Nephron progenitor cell (in vitro differentiated cells): ENCODE measurements at regions not wholly inside any gene's neighbourhood (a gene's known extent, or its start where the extent isn't known, plus 50 kb on each side); places are given as distances from the start of the nearest gene placed in this dataset.
A peak's percentile ranks its signal among the peaks of the same experiment; 100 is the strongest.

Source experiments
- DNase-seq: peaks from one replicate; pipeline ENCODE4 v3.0.0; 2021
- H3K27ac Mint-ChIP-seq: 2 replicates; pipeline ENCODE4 v1.8.0; 2021; ENCODE audit warnings: mild to moderate bottlenecking, moderate library complexity, mixed read lengths
- H3K27me3 Mint-ChIP-seq: 2 replicates; pipeline ENCODE4 v1.8.0; 2021; ENCODE audit warnings: mild to moderate bottlenecking, low read depth, mixed read lengths; ENCODE audit not compliant: poor library complexity
- H3K36me3 Mint-ChIP-seq: 2 replicates; pipeline ENCODE4 v1.8.0; 2021; ENCODE audit warnings: low read depth, mixed read lengths
- H3K4me1 Mint-ChIP-seq: 2 replicates; pipeline ENCODE4 v1.8.0; 2021; ENCODE audit warnings: mixed read lengths
- H3K4me3 Mint-ChIP-seq: 2 replicates; pipeline ENCODE4 v1.8.0; 2021; ENCODE audit warnings: mild to moderate bottlenecking, moderate library complexity, mixed read lengths
- H3K9me3 Mint-ChIP-seq: 2 replicates; pipeline ENCODE4 v1.8.0; 2021; ENCODE audit warnings: mild to moderate bottlenecking, moderate library complexity, mixed read lengths
- TF ChIP-seq, protein P1 (sequence below): fragments of 200-600 bp; sonication (generic); IDR thresholded peaks from 2 replicates; pipeline ENCODE4 v1.5.0; 2021; ENCODE audit warnings: antibody characterized with exemption

DNA sequence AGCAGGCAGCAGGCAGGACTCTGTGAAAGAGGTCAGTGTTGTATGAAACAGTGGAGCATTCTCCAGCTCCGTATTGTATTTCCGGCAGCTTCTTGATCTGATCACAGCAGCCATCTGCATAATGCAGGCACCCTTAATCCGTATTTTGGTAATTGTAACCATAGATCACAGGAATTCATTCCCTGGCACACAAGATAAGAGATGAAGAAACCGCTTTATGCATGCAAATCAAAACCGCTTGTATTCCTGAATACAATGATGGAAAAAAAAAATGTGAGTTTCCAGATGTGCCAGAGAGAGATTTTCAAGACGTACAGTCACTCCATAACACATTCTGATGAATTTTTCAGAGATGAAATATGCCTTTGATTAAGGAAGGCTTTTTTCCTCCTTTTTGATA lies 221.3 kb downstream of the ACKR3 start:
- TF ChIP-seq, protein P1, sequence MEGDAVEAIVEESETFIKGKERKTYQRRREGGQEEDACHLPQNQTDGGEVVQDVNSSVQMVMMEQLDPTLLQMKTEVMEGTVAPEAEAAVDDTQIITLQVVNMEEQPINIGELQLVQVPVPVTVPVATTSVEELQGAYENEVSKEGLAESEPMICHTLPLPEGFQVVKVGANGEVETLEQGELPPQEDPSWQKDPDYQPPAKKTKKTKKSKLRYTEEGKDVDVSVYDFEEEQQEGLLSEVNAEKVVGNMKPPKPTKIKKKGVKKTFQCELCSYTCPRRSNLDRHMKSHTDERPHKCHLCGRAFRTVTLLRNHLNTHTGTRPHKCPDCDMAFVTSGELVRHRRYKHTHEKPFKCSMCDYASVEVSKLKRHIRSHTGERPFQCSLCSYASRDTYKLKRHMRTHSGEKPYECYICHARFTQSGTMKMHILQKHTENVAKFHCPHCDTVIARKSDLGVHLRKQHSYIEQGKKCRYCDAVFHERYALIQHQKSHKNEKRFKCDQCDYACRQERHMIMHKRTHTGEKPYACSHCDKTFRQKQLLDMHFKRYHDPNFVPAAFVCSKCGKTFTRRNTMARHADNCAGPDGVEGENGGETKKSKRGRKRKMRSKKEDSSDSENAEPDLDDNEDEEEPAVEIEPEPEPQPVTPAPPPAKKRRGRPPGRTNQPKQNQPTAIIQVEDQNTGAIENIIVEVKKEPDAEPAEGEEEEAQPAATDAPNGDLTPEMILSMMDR: no peak
- H3K9me3 Mint-ChIP-seq: peaks cover 18% of the 10 kb centered on the region
- H3K36me3 Mint-ChIP-seq: no peaks in the 10 kb centered on the region
- peaks cover 11% of the 10 kb centered on the region for H3K27me3 Mint-ChIP-seq
- H3K27ac Mint-ChIP-seq: no peak overlapping the region
- DNase-seq: no peak
- peaks cover 17% of the 10 kb centered on the region for H3K4me1 Mint-ChIP-seq
- no peak overlapping the region for H3K4me3 Mint-ChIP-seq

DNA sequence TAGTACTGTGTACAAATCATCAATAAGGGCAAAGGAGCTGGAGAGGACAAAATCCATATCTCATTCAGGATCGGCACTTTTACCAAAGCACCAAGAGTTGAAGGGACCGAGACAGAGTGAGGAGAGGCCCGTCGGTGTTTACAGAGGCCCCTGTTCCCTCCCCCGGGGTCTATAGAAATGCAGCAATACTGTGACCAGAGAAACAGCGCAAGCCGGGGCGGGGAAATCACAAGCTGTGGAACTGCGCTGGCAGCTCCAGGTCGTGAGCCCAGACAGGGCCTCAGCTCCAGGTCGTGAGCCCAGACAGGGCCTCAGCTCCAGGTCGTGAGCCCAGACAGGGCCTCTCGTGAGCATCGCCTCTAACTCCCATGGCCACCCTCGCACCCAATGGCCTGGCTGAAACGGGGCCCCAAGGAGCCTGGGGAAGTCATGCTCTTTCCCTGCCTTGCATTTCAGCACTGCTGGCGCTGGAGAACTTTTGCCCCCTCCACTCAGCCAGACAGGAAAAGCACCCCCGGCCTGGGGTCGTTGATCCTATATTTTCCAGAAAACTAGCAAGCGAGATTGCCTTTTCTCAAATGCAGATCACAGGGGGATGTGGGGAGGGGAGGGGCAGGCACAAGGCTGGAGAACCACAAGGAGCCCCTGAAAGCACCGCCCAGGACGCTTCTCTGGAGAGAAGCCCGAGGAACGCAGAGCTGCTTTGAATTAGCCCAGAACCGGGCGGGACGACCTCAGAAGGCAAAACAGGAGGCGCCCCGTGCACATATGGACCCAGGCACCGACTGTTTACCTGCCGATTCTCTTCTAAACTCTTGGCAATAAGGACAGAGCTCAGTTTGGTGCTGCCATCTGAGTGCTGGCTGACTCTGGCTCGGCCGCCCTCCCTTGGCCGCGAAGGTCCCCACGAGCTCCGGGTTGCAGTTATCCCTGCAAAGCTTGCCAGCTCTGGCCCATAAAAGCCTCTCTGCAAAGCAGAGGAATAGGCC lies 223.7 kb downstream of the ACKR3 start:
- DNase-seq: no peak
- peaks cover 21% of the 10 kb centered on the region for H3K27me3 Mint-ChIP-seq
- H3K4me3 Mint-ChIP-seq: no peak overlapping the region
- no peaks in the 10 kb centered on the region for H3K36me3 Mint-ChIP-seq
- TF ChIP-seq, protein P1: no peak
- peak overlapping the region; percentile 59 for H3K27ac Mint-ChIP-seq
- peaks cover 4% of the 10 kb centered on the region for H3K9me3 Mint-ChIP-seq
- peaks cover 17% of the 10 kb centered on the region for H3K4me1 Mint-ChIP-seq

DNA sequence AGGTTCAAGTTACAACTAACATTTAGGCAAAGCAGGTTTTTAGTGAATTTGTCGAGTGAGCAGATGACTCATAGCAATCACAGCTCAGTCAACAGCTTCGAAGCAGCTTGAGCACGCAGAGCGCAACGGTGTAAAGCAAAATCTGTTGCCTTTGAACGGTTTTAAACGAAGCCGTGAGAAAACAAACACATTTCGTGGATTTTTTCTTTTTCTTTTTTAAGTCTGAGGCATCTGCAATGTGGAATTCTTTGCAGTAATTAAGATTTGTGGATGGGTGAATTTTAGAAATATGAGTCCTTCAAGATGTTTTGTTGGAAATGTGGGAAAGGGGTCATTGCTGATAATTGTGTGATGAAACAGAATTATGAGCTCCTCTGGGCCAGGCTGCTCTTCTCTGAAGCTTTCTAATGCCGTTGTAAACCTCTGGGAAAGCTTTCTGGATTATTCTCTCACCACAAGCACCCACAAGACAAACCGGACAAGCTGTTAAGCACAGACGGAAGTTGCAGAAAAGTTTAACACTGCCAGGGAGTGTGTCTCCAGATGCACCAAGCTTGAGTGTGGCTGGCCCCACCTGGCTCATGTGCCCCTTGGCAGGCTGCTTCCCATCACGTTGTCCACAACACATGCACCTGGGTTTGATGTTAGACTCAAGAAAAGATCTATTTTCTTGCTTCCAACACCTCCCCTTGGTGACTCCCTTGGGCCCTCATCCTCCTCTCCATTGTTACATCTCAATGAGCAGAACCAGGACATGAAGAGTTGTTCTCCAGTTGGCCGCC lies 224.7 kb downstream of the ACKR3 start:
- no peak overlapping the region for H3K4me3 Mint-ChIP-seq
- H3K27ac Mint-ChIP-seq: no peak overlapping the region
- H3K9me3 Mint-ChIP-seq: peaks cover 4% of the 10 kb centered on the region
- TF ChIP-seq, protein P1: no peak
- no peaks in the 10 kb centered on the region for H3K36me3 Mint-ChIP-seq
- DNase-seq: no peak
- H3K27me3 Mint-ChIP-seq: peaks cover 23% of the 10 kb centered on the region
- peaks cover 17% of the 10 kb centered on the region for H3K4me1 Mint-ChIP-seq

DNA sequence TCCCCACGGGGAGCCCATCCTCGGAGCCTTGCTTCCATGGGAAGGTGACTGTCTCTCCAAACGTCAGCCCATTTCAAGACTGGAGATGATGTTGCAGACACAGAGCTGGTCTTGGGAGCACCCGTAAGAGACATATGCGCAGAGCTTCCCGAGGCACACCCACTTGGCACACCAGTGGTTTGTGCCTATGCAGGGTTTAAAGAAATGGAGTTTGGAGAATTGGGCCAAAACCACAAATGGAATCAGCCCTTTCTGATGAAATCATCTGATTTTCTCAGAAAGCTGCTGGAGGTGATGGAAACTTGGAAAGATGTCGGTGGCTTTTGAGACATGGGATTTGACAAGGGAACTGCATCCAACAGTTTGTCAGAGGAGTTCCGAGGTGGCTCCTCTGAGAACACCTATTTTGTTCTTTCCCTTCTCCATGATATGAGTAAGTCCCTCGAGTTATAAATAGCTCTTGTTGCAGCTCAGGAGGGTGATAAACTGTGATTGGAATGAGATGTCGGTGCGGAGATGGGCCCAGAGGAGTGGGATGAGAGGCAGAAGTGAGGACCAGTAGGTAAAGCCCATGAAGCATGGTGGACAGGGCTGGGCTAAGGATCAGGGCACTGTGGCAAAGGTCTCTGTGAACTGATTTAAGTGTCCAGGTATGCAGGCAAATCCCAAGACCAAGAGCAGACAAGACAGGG lies 225.7 kb downstream of the ACKR3 start:
- Mint-ChIP-seq H3K9me3 (peaks cover 5% of the 10 kb centered on the region), H3K4me3 (no peak overlapping the region), H3K27ac (peak overlapping the region; percentile 50), H3K36me3 (no peaks in the 10 kb centered on the region), H3K27me3 (peaks cover 23% of the 10 kb centered on the region), H3K4me1 (peaks cover 17% of the 10 kb centered on the region)
- TF ChIP-seq, protein P1: no peak
- DNase-seq: no peak

DNA sequence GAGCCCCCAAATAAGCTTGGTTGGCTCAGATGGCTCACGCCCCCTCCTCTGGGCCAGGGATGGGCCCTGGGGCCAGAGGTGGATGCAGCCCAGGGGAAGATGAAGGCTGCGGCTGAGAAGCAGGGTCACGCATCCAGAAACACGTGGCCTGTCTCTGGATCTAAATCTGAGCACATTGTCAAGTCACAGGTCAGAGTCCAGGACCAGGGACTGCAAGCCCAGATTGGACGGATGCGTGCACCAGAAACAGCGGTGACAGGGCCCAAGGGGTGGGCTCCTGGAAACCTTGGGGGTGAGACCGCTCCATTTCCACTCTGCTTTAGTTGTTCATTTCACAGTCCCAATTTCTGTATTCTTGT lies 226.2 kb downstream of the ACKR3 start:
- Mint-ChIP-seq H3K4me1 (peaks cover 17% of the 10 kb centered on the region), H3K36me3 (no peaks in the 10 kb centered on the region), H3K4me3 (no peak overlapping the region), H3K27ac (no peak overlapping the region), H3K9me3 (peaks cover 7% of the 10 kb centered on the region), H3K27me3 (peaks cover 24% of the 10 kb centered on the region)
- no peak for DNase-seq
- TF ChIP-seq, protein P1: no peak
